HG03196 (cell line): ENCODE measurements at regions not wholly inside any gene's neighbourhood (a gene's known extent, or its start where the extent isn't known, plus 50 kb on each side); places are given as distances from the start of the nearest gene placed in this dataset.

Experiments used
- ATAC-seq: cut with Tn5 transposase; IDR thresholded peaks from one replicate; pipeline ENCODE4 v1.9.1; 2021; ENCODE audit not compliant: unreplicated experiment

GRCh38 chr10:21174715-21175495 is 277.8 kb upstream of the NEBL start:
- ATAC-seq: no peak

- ATAC-seq: no peak
These were observed 276.9 kb upstream of the NEBL start for GRCh38 chr10:21173802-21174714.

GRCh38 chr10:21172930-21173801 is 276.1 kb upstream of the NEBL start:
- no peak for ATAC-seq

- no peak for ATAC-seq
These were observed 275.4 kb upstream of the NEBL start for GRCh38 chr10:21172542-21172929.

GRCh38 chr10:21171936-21172541 is 274.9 kb upstream of the NEBL start:
- ATAC-seq: no peak

- no peak for ATAC-seq
These were observed 274.3 kb upstream of the NEBL start for GRCh38 chr10:21171197-21171935.

- no peak for ATAC-seq
These were observed 273.1 kb upstream of the NEBL start for GRCh38 chr10:21170216-21170615.

GRCh38 chr10:21169271-21169670 is 272.2 kb upstream of the NEBL start:
- no peak for ATAC-seq

- no peak for ATAC-seq
These were observed 270.3 kb upstream of the NEBL start for GRCh38 chr10:21167288-21168010.

GRCh38 chr10:21166557-21167287 is 269.6 kb upstream of the NEBL start:
- ATAC-seq: no peak

GRCh38 chr10:21165489-21165888 is 268.4 kb upstream of the NEBL start:
- no peak for ATAC-seq

GRCh38 chr10:21164687-21165086 is 267.6 kb upstream of the NEBL start:
- no peak for ATAC-seq

GRCh38 chr10:21162948-21163347 is 265.8 kb upstream of the NEBL start:
- ATAC-seq: no peak

- ATAC-seq: no peak
These were observed 264.5 kb upstream of the NEBL start for GRCh38 chr10:21161647-21162046.

- ATAC-seq: no peak
These were observed 264.0 kb upstream of the NEBL start for GRCh38 chr10:21161090-21161625.

- ATAC-seq: no peak
These were observed 263.0 kb upstream of the NEBL start for GRCh38 chr10:21160116-21160515.

GRCh38 chr10:21159669-21160068 is 262.6 kb upstream of the NEBL start:
- no peak for ATAC-seq

- no peak for ATAC-seq
These were observed 261.2 kb upstream of the NEBL start for GRCh38 chr10:21158301-21158700.
